Left hindlimb (tissue), 1 donor: ENCODE measurements at regions not wholly inside any gene's neighbourhood (a gene's known extent, or its start where the extent isn't known, plus 50 kb on each side); places are given as distances from the start of the nearest gene placed in this dataset.

Source experiments
- DNase-seq: peaks from one replicate; pipeline ENCODE4 v3.0.0-alpha.2; 2018

DNA sequence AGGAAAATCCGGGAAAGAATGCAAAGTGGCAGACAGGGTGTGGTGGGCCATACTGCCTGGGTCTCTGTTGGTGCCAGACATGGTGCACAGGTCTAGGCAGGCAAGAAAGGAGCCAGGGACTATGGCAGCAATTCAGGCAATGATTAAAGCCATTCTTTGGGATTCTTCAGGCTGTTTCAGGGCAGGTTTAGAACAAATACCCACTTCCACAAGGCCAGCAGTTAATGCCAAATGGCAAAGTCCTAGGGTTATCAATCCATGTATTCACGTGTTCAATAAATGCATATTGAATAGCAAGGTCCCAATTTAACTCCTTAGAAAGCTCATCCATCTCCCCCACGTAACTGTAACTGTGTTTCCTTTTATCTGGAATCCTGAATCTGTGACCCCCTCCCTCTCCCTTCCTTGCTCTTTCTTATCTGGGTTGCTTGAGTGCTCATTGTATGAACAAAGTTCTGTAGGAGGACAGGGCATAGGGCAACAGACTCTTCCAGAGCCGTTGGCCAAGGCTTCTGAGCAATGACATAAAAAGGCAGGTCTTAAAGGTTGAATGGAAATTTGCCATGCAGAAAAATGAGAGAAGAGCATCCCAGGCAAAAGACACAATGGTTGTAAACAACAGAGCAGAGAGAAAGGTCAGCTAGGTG is 146.8 kb upstream of the KLHL29 start:
- DNase-seq: no peak

DNA sequence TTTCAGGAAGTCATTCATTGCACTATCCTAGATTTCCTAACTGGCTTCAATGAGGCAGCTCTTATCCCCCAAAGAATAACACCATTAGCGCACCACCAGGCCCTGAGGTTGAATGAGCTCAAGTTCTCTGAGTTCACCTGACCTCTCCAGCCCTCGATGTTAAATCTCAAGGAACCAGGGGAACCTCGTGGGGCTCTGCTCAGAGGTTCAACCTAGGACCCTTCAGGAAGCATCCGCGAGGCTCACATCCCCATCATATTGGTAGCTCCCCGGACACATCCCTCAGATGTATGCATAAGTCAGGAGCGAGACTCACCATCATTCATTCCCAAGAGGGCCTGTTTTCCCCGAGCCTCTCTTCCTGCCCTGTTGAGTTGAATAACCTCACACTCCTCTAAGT is 145.6 kb upstream of the KLHL29 start:
- no peak for DNase-seq

DNA sequence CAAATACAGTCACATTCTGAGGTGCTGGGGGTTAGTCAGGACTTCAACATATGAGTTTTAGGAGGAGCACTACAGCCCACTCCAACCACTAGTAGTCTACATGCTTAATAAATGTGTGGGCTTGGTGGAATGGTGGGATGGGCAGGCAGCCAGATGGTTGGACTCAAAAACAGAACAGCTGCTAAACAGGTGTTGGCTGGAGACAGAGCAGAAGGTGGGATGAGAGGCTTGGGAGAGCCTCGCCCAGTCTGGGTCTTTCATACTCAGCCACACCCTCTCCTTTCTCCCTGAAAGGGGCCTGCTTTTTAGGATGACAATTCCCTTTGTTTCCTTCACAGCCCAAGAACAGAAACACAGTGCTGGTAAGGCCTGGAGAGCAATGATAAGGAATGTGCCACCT is 143.9 kb upstream of the KLHL29 start:
- DNase-seq: peak; percentile 41

DNA sequence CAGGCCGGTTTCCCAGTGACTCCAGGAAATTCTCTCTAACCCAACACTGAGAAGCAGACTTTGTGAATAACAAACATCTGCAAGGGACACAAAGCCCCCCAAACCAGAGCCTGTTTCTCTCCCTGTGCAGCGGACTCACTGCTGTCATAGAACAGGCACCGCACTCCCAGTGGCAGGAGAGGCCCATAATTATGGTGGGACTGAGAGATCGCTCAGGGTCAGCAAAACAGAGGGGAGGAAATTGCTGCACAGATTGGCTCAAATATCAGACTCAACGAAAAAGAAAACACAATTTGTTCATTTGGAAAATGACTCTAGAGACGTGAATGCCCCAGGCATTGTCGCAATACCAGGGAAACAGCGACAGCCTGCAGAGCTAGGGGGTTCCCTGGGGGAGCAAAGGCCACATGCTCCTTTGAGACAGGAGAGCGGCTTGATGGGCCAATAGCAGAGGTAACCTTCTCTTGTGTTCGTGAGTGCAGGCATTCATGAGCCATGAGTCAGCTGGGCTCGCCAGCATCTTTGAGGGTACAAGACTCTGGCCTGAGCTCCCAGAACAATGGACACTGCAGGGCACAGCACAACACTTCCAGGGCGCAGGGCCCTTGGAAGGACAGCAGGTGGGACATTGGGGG is 143.3 kb upstream of the KLHL29 start:
- no peak for DNase-seq

DNA sequence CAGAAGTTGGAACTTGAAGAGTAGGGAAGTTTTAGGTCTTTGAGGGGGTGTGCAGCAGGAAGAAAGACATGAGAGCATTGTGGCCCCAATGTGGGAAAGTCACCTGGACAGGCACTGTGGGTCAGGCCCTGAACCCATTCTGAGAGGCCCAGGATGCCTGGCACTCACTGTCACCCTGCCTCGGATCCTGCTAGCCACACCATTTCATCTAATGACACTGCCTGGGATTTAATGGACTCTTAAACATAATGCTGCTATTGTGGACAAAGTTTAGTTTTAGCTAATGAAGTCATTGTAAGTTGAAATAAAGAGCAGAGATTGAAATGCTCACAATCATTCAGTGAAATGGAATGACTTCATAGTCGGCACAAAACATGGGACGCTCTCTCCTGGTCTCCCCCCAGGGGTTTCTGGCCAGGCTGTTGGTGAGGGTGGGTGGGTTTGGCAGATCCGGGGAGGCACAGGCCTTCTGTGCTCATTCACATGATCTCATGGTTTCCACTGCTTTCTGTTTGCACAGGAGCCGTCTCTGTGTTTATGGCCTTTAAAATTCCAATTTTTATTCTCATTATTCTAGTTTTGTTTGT is 141.8 kb upstream of the KLHL29 start:
- DNase-seq: no peak

DNA sequence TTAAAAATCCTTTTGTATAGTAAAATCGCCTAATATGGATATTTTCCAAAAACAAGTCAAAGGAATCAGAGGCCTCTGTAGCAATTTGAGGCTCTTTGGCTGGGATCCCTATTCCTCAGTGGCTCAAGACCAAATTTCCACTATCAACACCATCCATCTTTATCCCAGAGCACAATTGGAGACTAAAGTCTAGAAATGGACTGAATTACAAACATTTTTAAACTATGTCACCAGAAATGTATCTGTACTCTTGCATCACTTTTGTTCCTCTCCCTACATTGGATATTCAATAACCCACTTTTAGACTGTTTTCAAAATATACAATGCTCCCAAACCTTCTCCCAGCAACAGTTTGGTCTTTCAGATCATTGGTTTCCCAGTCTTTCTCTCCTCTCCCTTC is 140.4 kb upstream of the KLHL29 start:
- DNase-seq: no peak

DNA sequence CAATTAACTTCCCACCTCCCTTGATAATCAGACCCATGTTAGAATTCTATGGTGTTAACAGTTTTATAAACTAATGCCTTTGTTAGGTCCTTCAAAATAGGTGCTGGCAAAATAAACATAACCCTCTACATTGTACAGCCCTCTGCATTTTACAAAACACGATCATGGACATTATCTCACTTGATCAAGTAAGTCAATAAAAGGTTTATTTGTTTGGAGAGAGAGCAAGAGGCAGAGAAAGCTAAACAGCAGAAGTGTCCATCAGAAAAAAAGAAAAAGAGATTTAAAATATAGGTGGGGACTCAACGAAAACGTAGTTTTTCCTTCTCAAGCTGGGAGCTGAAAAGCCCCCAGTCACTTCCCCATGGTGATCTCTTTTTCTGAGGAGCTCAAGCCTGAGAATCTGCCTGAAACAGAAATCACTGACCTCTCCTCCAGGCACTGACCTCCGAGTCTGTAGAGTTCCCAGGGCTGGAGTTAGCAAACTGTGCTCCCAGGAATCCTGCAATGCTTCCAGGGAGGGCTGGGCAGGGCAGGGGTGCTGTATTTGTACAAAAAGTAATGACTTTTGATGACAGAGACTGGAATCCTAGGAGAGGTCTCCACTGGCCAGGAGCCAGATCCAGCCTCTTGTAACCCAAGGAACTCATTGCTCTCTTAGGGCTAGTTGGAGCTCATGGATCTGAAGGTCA is 137.8 kb upstream of the KLHL29 start:
- no peak for DNase-seq

DNA sequence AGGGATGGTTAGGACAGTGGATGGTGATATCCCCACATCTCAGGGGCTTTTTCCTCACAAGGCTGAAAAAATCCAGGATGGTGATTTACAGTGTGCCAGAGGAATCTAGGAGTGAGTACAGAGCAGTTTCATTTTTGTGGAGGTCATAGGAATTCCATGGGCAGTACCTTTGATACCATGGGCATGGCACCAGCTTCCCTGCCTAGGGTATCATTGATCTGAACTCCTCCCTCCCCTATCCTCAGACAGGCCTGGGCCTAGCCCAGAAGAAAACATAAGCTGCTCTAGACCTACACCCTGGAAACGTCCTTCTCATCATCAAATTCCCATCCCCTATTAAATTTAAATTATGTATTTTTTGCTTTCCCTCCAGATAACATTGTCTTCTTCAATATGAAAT is 136.3 kb upstream of the KLHL29 start:
- no peak for DNase-seq

DNA sequence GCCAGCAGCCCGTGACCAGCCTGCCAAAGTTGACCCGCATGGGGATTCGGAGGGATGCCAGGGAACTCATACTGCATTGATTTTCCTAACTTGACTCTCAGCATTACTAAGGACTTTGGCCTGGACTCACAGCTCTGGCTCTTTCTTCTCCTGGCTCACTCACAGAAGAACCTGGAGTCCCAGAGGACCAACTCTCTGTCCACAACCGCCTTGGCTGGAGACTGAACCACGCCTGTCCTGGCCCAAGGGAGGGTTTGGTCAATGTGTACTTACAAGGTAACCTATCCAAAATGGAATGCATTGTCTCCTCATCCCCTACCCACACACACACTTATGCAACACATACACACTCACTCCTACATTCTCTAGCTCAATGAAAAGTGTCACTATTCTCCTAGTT is 135.6 kb upstream of the KLHL29 start:
- peak; percentile 73 for DNase-seq

DNA sequence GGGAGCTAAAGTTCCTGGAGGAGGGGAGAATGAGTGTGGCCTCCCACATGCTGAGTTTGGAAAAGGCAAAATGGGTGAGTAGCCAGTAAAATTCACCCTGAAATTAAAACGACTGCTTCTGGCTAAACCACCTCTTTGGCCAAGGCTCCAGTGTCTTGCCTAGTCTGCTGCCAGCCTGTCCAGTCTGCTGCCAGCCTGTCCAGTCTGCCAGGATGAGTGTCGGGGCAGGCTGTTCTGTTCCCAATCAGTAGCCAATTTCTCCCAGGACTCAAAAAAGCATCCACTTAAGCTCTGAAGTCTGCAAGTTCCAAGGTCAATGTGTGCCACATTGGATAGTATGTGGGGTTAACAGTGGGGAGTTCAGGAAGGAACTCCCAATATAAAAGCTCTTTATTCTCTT is 134.6 kb upstream of the KLHL29 start:
- DNase-seq: no peak

DNA sequence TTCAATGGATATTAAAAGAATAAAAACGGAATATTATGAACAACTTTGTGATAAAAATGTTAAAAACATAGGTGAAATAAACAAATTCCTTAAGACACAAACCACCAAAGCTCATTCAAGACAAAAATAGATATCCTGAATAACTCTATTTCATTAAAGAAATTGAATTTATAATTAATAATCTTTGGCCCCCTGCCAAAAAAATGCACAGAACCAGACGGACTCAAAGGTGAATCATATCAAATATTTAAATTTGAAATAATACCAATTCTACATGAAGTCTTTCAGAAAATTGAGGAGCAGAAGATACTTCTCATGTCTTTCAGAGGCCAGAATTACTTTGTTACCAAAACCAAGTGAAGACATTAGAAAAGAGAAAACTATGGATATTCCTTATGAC is 128.3 kb upstream of the KLHL29 start:
- no peak for DNase-seq

DNA sequence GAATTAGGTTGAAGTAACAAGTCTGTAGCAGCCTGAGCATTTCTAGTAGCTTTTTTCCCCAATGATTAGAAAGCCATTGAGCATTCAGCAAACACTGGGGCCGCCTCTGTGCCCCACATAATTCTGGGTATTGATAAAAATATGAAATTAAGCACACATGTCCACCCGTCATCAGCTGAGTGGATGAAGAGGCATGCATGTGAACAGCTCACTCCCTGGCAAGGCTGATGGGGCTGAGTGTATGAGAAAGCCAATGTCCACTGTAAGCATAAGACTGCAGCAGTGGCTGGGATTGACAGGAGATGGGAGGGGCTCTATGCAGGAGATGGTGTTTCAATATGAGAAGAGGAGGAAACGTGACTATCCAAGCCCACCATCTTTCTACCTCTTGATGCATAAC is 124.4 kb upstream of the KLHL29 start:
- no peak for DNase-seq

DNA sequence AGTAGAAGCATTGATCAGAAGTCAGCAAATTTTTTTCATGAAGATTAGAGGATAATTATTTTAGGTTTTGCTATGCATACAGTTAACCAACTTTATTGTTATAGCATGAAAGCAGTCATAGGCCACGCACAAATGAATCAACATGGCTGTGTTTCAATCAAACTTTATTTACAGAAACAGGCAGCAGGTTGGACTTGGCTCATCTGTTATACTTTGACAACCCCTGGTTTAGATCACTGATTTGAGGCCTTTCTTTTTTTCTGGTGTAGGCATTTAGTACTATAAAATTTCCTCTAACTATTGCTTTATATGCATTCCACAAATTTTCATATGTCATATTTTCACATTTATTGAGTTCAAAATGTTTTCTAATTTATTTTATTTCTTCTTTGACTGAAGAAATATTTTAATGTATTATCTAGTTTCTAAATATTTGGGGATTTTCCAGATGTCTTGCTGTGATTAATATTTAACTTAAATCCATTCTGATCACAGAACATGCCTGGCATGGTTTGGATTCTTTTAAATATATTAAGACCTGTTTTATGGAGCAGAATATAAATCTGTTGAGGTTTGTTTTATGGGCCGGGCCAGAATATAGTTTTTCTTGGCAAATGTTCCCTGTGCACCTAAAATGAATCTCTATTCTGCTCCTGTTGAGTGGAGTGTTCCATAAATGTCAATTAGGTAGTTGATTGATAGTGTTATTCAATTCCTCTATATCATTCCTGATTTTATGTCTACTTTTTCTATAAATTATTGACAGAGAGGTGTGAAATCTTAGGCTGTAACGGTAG is 116.3 kb upstream of the KLHL29 start:
- no peak for DNase-seq

DNA sequence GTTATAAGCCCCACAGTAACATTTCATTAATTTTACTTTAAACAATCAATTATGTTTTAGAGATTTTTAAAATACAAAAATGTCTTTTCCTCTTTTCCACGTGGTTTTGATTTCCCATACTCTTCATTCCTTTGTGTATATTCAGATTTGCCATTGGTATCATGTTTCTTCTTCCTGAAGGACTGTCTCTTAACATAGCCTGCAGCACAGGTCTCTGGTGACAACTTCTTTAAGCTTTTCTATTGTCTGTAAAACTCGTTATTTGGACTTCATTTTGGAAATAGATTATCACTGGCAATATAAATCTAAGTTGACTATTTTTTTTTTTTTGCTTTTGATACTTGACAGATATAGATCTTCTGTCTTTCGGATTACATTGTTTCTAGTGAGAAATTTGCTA is 115.2 kb upstream of the KLHL29 start:
- no peak for DNase-seq

DNA sequence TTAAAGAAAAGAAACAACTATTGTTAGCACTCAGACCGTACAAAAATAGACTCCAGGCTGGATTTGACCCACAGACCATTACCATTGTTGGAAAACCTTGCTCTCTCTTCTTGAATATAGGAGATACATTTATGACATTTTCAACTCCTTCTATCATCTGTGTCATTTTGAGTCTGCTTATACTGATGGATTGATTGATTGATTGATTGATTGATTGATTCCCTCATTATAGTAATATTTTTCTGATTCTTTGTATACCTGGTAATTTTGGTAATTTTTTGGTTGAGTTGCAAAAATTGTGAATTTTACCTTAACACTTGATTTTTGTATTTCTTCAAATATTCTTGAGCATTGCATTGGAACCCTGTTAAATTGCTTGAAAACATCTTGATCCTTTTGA is 114.2 kb upstream of the KLHL29 start:
- no peak for DNase-seq

DNA sequence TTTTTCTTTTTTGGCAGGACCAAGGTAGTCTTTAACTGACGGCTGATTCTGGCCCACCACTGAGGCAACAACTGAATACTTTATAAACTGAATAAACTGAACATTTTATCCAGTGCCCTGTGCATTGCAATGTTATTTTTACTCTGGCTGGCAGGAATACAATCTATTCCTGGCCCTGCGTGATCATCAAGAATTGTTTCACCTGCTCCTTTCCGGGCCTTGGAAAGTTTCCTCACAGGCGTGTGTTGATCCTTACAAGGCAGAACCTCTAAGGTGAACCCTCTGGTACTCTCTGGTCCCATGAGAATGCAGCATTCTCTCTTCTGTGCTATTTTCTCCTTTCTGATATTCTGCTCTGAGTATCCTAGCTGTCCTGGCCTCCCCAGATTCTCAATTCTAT is 113.7 kb upstream of the KLHL29 start:
- no peak for DNase-seq

DNA sequence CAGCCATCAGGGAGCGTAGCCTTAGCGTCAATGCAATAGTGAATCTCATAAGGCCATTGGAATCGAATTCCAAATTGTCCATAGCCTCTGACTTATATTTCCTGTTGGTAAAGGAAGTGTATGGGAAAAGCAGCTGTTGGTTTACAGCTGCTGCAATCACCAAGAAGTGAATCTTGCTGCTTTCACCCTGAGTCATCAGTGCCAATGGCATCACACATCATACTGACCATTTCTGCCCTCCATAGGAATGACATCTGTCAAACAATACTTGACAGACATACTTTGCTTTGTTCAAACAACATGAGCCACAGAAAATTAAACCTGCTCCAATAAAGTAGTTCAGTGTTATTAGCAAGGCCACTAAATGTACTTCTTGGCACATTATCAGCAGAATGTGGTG is 111.2 kb upstream of the KLHL29 start:
- DNase-seq: no peak

DNA sequence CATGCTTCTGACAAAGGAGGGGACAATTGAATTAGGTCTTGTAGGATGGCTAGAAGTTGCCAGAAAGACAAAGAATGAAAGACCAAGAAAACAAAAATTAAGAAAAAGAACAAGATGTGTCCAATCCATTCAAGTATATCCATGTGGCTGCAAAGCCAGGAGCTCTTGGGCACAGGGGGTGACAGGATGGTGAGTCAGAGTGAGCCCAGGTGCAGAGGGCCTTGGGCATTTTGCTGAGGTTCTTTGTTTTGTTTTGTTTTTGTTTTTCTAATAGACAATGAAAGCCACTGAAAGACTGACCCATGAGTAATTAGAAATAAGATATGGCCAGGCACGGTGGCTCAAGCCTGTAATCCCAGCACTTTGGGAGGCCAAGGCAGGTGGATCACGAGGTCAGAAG is 104.6 kb upstream of the KLHL29 start:
- no peak for DNase-seq

DNA sequence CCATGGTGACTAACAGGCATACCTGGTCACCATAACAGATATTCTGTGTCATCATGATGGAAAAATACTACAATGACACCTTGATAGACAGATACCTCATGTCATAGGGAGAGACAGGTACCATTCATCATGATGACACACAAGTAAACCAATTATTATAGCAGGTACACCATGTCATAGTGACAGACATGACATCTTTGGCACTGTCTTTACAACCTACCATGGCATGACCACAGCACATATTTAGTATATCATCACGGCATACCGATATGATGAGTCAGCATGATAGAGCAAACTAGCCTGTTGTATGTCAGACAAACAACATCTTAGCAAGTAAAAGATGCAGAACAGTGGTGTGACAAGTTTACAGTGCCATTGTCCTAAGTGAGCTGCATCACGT is 101.3 kb upstream of the KLHL29 start:
- DNase-seq: no peak

DNA sequence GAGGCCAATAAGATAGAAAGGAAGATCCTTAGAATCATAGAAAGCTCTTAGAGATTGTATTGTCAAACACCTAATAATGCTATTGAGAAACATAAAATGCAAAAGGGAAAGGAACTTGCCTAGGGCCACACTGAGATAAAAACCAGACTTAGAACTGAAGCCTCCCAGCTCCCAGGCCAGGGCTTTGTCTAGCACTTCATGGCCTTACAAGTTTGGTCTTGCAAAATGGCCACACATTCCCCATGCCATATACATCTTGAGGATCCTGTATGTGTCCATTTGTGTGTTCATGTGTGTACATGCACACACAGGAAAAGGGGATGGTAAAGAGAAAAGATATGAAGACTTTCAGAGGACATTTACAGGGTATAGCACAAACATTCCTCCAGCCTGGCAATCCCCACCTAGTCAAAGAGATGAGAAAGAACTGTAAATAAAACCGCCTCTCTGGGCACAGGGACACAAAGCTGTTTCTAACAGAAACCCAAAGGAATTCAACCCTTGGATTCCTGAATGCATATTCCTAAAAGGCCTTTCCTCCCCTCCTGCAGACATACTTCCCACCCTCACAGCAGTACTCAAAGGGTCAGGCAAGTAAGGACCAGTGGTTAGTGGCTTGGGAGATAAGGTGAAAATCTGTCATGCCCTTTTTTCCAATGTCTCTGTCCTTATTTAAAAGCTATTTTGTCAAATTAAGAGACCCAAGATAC is 99.7 kb upstream of the KLHL29 start:
- no peak for DNase-seq

DNA sequence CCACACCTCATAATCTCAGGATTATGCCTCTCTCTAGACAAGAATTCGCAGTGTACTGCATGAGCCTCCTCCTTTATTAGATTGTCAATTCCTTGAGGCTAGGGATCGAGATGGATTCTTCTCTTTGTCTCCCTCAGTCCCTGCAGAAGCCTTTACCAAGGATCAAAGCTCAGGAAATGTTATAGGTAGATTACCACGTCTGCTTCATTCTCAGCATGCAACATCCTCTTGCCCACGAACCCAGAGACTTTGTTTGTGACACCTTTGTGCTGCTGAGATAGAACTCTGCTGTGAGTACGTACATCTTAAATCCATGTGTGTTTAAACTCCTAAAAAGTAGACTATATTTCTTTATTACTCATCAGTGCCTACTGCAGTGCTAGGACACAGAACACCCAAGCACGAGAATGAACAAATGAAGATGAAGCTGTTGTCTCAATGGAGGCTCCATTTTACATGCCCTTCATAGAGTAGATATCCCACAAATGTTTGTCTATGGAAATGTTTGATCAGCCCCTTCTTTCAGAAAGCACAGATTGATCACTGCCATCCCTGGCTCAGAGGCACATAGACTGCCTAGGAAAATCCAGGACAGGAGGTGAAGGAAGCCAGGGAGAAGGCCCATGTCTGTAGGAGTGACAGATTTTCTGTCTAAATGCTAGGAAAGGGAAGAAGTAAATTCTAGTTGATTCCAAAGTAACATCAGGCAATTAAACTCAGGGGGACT is 98.8 kb upstream of the KLHL29 start:
- no peak for DNase-seq
